OCI-LY3 (cell line): ENCODE measurements at regions not wholly inside any gene's neighbourhood (a gene's known extent, or its start where the extent isn't known, plus 50 kb on each side); places are given as distances from the start of the nearest gene placed in this dataset.

ENCODE experiments used
- H2AFZ ChIP-seq: fragments of 200-600, 300-600 bp; shearing (Covaris generic); 2 replicates; pipeline ENCODE4 v1.6.0; 2014; ENCODE audit warnings: antibody characterized with exemption, low read depth, low read length
- H3K27ac ChIP-seq: fragments of 200-600, 300-600 bp; sonication (generic); 2 replicates; pipeline ENCODE4 v1.5.1; 2014; ENCODE audit warnings: mild to moderate bottlenecking, low read length, moderate library complexity, mixed read lengths
- H3K27me3 ChIP-seq: fragments of 200-600, 300-600 bp; sonication (generic); 2 replicates; pipeline ENCODE4 v1.6.1; 2014; ENCODE audit warnings: low read depth, low read length, mixed read lengths
- H3K36me3 ChIP-seq: fragments of 200-600, 300-600 bp; sonication (generic); replicated peaks from 2 replicates; pipeline ENCODE3; 2014; ENCODE audit warnings: low read depth, low read length, mixed read lengths
- H3K4me1 ChIP-seq: fragments of 300-600, 200-600 bp; sonication (generic); 2 replicates; pipeline ENCODE4 v1.6.1; 2014; ENCODE audit warnings: low read length, mixed read lengths
- H3K4me2 ChIP-seq: fragments of 200-600, 300-600 bp; sonication (generic); 2 replicates; pipeline ENCODE4 v1.6.1; 2014; ENCODE audit warnings: low read length, mixed read lengths
- H3K4me3 ChIP-seq: fragments of 300-600, 200-600 bp; sonication (generic); 2 replicates; pipeline ENCODE4 v1.5.1; 2014; ENCODE audit warnings: antibody characterized with exemption, mild to moderate bottlenecking, low read length, moderate library complexity
- H3K79me2 ChIP-seq: fragments of 300-600, 200-600 bp; shearing (Covaris generic); 2 replicates; pipeline ENCODE4 v1.6.1; 2014; ENCODE audit warnings: mild to moderate bottlenecking, low read length, mixed read lengths
- H3K9ac ChIP-seq: fragments of 300-600, 200-600 bp; shearing (Covaris generic); 2 replicates; pipeline ENCODE4 v1.6.0; 2014; ENCODE audit warnings: mild to moderate bottlenecking, low read length, moderate library complexity
- H3K9me3 ChIP-seq: fragments of 200-600, 300-600 bp; shearing (Covaris generic); 2 replicates; pipeline ENCODE4 v1.6.1; 2014; ENCODE audit warnings: low read length, mixed read lengths; ENCODE audit not compliant: insufficient read depth
- H4K20me1 ChIP-seq: fragments of 200-600, 300-600 bp; sonication (generic); 2 replicates; pipeline ENCODE4 v1.6.1; 2016; ENCODE audit warnings: low read length, mixed read lengths; ENCODE audit not compliant: insufficient read depth
- EZH2phosphoT487 ChIP-seq: fragments of 200-600 bp; shearing (Covaris generic); IDR thresholded peaks from 2 replicates; pipeline ENCODE4 v1.6.1; 2018; ENCODE audit warnings: antibody characterized with exemption, mixed run types, low read depth
- TF ChIP-seq, protein P1 (sequence below): fragments of 200-600, 300-600 bp; sonication (generic); IDR thresholded peaks from 2 replicates; pipeline ENCODE4 v1.5.1; 2014; ENCODE audit warnings: antibody characterized with exemption, low read length, low read depth

- H2AFZ ChIP-seq = no peak overlapping the region
- H3K79me2 ChIP-seq = no peaks in the 10 kb centered on the region
- no peak overlapping the region for H3K4me2 ChIP-seq
- H3K4me1 ChIP-seq = no peaks in the 10 kb centered on the region
- no peak overlapping the region for H3K9ac ChIP-seq
- H3K27me3 ChIP-seq = no peaks in the 10 kb centered on the region
- no peaks in the 10 kb centered on the region for H3K9me3 ChIP-seq
- no peak overlapping the region for H3K27ac ChIP-seq
- no peak overlapping the region for H3K4me3 ChIP-seq
- no peaks in the 10 kb centered on the region for H3K36me3 ChIP-seq
- TF ChIP-seq EZH2phosphoT487 = no peak
- TF ChIP-seq, protein P1, sequence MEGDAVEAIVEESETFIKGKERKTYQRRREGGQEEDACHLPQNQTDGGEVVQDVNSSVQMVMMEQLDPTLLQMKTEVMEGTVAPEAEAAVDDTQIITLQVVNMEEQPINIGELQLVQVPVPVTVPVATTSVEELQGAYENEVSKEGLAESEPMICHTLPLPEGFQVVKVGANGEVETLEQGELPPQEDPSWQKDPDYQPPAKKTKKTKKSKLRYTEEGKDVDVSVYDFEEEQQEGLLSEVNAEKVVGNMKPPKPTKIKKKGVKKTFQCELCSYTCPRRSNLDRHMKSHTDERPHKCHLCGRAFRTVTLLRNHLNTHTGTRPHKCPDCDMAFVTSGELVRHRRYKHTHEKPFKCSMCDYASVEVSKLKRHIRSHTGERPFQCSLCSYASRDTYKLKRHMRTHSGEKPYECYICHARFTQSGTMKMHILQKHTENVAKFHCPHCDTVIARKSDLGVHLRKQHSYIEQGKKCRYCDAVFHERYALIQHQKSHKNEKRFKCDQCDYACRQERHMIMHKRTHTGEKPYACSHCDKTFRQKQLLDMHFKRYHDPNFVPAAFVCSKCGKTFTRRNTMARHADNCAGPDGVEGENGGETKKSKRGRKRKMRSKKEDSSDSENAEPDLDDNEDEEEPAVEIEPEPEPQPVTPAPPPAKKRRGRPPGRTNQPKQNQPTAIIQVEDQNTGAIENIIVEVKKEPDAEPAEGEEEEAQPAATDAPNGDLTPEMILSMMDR = no peak
- H4K20me1 ChIP-seq = no peaks in the 10 kb centered on the region
Observed at GRCh38 chr9:88237479-88237961, 99.2 kb upstream of the SPATA31C2 start.

DNA sequence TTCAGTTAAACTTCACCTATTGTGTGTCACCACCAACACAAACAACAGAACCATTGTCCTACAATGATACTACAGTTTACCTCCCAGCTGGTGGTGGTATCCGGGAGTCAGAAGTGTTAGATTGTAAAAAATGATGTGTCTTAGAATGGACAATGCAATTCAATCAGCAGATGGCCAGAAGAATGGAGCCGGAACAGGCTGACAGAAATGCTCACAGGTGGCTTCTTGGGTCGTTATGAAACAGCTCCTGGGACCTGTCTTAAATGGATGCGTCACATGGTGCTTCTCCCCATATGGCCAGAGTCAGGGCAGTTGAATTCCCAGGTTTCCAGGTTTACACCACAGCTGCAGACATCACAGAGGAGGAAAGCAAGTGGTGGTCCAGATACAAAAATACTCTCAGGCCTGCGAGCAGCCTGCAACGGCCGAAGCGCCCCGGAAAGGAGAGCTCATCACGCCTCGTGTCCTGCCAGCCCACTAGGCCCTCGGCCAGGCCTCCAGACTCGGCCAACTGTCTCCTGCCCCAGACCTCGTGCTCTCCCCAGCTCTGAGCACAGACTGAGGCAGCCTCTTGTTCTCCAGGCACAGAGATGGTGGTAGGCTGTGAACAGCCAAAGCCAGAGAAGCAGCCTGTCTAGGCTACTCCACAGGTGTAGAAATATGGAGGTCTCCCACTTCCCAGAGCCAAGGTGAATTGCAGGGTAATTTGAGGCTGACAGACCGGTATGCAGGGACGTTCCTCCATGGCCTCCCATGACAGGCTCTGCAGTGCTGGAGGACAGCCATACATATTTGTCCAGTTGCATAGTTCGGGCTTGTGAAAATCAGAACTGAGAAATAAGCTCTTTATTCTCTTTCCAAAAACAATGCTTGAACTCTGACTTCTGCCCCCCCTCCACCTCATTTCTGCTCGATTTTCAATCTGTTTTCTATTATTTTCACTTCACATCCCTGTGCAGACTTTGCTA, 98.5 kb upstream of the SPATA31C2 start:
- H3K27ac ChIP-seq = no peak overlapping the region

DNA sequence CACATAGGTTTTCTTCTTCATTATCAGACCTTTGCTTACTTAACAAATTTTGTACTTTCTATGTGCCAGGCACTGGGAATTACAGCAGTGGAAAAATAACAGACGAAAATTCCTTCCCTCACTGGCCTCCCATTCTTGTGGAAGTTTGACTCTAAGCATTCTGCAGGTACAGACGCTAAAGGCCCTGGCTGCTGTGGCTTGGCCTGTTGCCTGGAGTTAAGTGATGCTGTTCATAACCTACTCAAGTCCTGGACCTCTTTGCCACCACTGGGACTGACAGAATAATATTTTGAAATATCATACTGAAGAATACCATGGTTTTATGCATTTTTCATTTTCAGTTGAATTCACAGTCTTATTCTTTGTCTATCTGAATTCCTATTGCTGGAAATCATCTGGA, 97.3 kb upstream of the SPATA31C2 start:
- Histone ChIP-seq H3K4me2 (no peak overlapping the region), H3K36me3 (no peaks in the 10 kb centered on the region)
- TF ChIP-seq EZH2phosphoT487 = no peak
- TF ChIP-seq, protein P1 = no peak

More for the DNA sequence above, 98.5 kb upstream of the SPATA31C2 start:
- no peak for TF ChIP-seq EZH2phosphoT487
- TF ChIP-seq, protein P1 = no peak
- Histone ChIP-seq H3K79me2 (no peaks in the 10 kb centered on the region), H3K9ac (no peak overlapping the region), H3K27me3 (no peaks in the 10 kb centered on the region), H3K4me3 (no peak overlapping the region), H2AFZ (no peak overlapping the region), H3K4me2 (no peak overlapping the region), H3K9me3 (no peaks in the 10 kb centered on the region), H4K20me1 (no peaks in the 10 kb centered on the region), H3K36me3 (no peaks in the 10 kb centered on the region), H3K4me1 (no peaks in the 10 kb centered on the region)

GRCh38 chr9:88234114-88234513, 95.8 kb upstream of the SPATA31C2 start:
- no peak overlapping the region for H3K9ac ChIP-seq
- no peaks in the 10 kb centered on the region for H3K79me2 ChIP-seq
- H3K4me2 ChIP-seq = no peak overlapping the region
- H2AFZ ChIP-seq = no peak overlapping the region
- no peak overlapping the region for H3K27ac ChIP-seq
- H3K9me3 ChIP-seq = no peaks in the 10 kb centered on the region
- no peaks in the 10 kb centered on the region for H3K36me3 ChIP-seq
- H3K4me3 ChIP-seq = no peak overlapping the region
- no peaks in the 10 kb centered on the region for H3K27me3 ChIP-seq
- H3K4me1 ChIP-seq = no peaks in the 10 kb centered on the region
- no peaks in the 10 kb centered on the region for H4K20me1 ChIP-seq
- no peak for TF ChIP-seq EZH2phosphoT487
- TF ChIP-seq, protein P1 = no peak

More for the DNA sequence above, 97.3 kb upstream of the SPATA31C2 start:
- Histone ChIP-seq H3K9me3 (no peaks in the 10 kb centered on the region), H2AFZ (no peak overlapping the region), H4K20me1 (no peaks in the 10 kb centered on the region), H3K27me3 (no peaks in the 10 kb centered on the region), H3K9ac (no peak overlapping the region), H3K4me1 (no peaks in the 10 kb centered on the region), H3K27ac (no peak overlapping the region), H3K4me3 (no peak overlapping the region), H3K79me2 (no peaks in the 10 kb centered on the region)
